A549 (cell line): ENCODE measurements at regions not wholly inside any gene's neighbourhood (a gene's known extent, or its start where the extent isn't known, plus 50 kb on each side); places are given as distances from the start of the nearest gene placed in this dataset.

Experiments
- ATAC-seq, 2 experiments: fragments of 200-7000 bp in 1 of 2; fragments of >200 bp in 1 of 2; cut with Nextera tagmentation in 1 of 2; cut with Tn5 transposase in 1 of 2; 3 replicates each; pipeline versions ENCODE4 v1.8.0 to v1.9.1; 2018 to 2020; ENCODE audit warnings: mild to moderate bottlenecking in 1 of 2, moderate library complexity in 1 of 2
- CTCF ChIA-PET: fragments of 300-600 bp; sonication (Branson Sonifier 250); formaldehyde crosslinking; extraction: SDS; loops from one replicate; lab custom pipeline; 2021; ENCODE audit warnings: antibody characterized with exemption, inconsistent platforms; lab: Yijun Ruan, JAX
- POLR2A ChIA-PET: fragments of 350-600 bp; formaldehyde crosslinking; extraction: SDS; loops from one replicate; lab custom pipeline; 2021; ENCODE audit warnings: antibody characterized with exemption, inconsistent platforms; lab: Yijun Ruan, JAX
- DNase-seq, 2 experiments: peaks; one replicate each; pipeline versions ENCODE4 v3.0.0 to v3.0.0-alpha.2; 2011 to 2016; ENCODE audit warnings: low read depth in 1 of 2, low spot score in 1 of 2
- FAIRE-seq: peaks from 2 replicates; lab custom pipeline; 2011; peaks lifted over from hg19 to GRCh38; lab: Jason Lieb, UNC
- H3K27ac ChIP-seq, 2 experiments: fragments of >200 bp; sonication (Bioruptor Twin); formaldehyde crosslinking; 3 replicates each; pipeline ENCODE4 v1.5.1; 2016 to 2017
- H3K4me1 ChIP-seq: fragments of >200 bp; sonication (Bioruptor Twin); formaldehyde crosslinking; 3 replicates; pipeline ENCODE4 v1.6.1; 2016
- H3K4me2 ChIP-seq: fragments of >200 bp; sonication (Bioruptor Twin); formaldehyde crosslinking; 3 replicates; pipeline ENCODE4 v1.6.1; 2016
- H3K4me3 ChIP-seq: fragments of >200 bp; sonication (Bioruptor Twin); formaldehyde crosslinking; 3 replicates; pipeline ENCODE4 v1.5.1; 2016
- H3K9me3 ChIP-seq: fragments of >200 bp; sonication (Bioruptor Twin); formaldehyde crosslinking; 3 replicates; pipeline ENCODE4 v1.6.1; 2016
- BCL3 ChIP-seq: fragments of >200 bp; sonication (Bioruptor Twin); formaldehyde crosslinking; IDR thresholded peaks from 3 replicates; pipeline ENCODE4 v1.6.1; 2016
- CEBPB ChIP-seq, 2 experiments: fragments of >200 bp in 1 of 2; sonication (Bioruptor Twin) in 1 of 2; formaldehyde crosslinking in 1 of 2; IDR thresholded peaks; 2 replicates each; pipeline ENCODE4 v1.6.1; 2012 to 2016
- CTCF ChIP-seq: fragments of >200 bp; sonication (Bioruptor Twin); formaldehyde crosslinking; IDR thresholded peaks from 3 replicates; pipeline ENCODE4 v1.5.1; 2016
- E2F6 ChIP-seq: IDR thresholded peaks from 2 replicates; pipeline ENCODE4 v1.6.1; 2012; ENCODE audit warnings: low read depth, borderline replicate concordance
- EHMT2 ChIP-seq: fragments of 200-600 bp; sonication (generic); IDR thresholded peaks from 2 replicates; pipeline ENCODE4 v1.6.1; 2016; ENCODE audit warnings: antibody characterized with exemption, low read depth, mild to moderate bottlenecking, moderate library complexity
- ESRRA ChIP-seq: fragments of 150-350 bp; IDR thresholded peaks from 2 replicates; pipeline ENCODE4 v1.6.1; 2014; ENCODE audit warnings: mild to moderate bottlenecking, low read length, borderline replicate concordance
- FOSB ChIP-seq: fragments of 250-450 bp; sonication (Bioruptor Pico); IDR thresholded peaks from 2 replicates; pipeline ENCODE4 v1.5.0; 2020; ENCODE audit warnings: mild to moderate bottlenecking, moderate library complexity
- FOXS1 ChIP-seq: fragments of 250-450 bp; sonication (Bioruptor Pico); IDR thresholded peaks from 2 replicates; pipeline ENCODE4 v1.5.0; 2020; ENCODE audit warnings: mild to moderate bottlenecking, moderate library complexity
- GATA3 ChIP-seq: IDR thresholded peaks from 2 replicates; pipeline ENCODE4 v1.6.1; 2012; ENCODE audit warnings: borderline replicate concordance
- HEYL ChIP-seq: fragments of 250-450 bp; sonication (Bioruptor Pico); IDR thresholded peaks from 2 replicates; pipeline ENCODE4 v1.8.0; 2021; ENCODE audit warnings: mild to moderate bottlenecking, moderate library complexity
- HMGXB4 ChIP-seq: fragments of 250-450 bp; sonication (Bioruptor Pico); IDR thresholded peaks from 2 replicates; pipeline ENCODE4 v1.5.0; 2021; ENCODE audit warnings: mild to moderate bottlenecking, moderate library complexity, borderline replicate concordance
- HOXA7 ChIP-seq: fragments of 250-450 bp; sonication (Bioruptor Pico); IDR thresholded peaks from 2 replicates; pipeline ENCODE4 v1.5.0; 2020; ENCODE audit warnings: mild to moderate bottlenecking, moderate library complexity
- JUN ChIP-seq, 2 experiments: fragments of >200 bp; sonication (Bioruptor Twin); formaldehyde crosslinking; IDR thresholded peaks; 2 replicates in 1 of 2; 3 replicates in 1 of 2; pipeline ENCODE4 v1.6.1; 2016 to 2017
- JUNB ChIP-seq: fragments of >200 bp; sonication (Bioruptor Twin); formaldehyde crosslinking; IDR thresholded peaks from 2 replicates; pipeline ENCODE4 v1.6.1; 2016
- KDM1A ChIP-seq: fragments of 200-600 bp; sonication (generic); IDR thresholded peaks from 2 replicates; pipeline ENCODE4 v1.6.1; 2016; ENCODE audit warnings: low read depth, mild to moderate bottlenecking
- KDM5A ChIP-seq: fragments of 200-600 bp; sonication (generic); IDR thresholded peaks from 2 replicates; pipeline ENCODE4 v1.6.1; 2016; ENCODE audit warnings: antibody characterized with exemption, mild to moderate bottlenecking
- MAX ChIP-seq: IDR thresholded peaks from 2 replicates; pipeline ENCODE4 v1.6.1; 2012
- MAZ ChIP-seq: fragments of 150-350 bp; IDR thresholded peaks from 2 replicates; pipeline ENCODE4 v1.6.1; 2014; ENCODE audit warnings: antibody characterized with exemption, low read depth, low read length, borderline replicate concordance
- NFE2L2 ChIP-seq: fragments of 150-350 bp; conservative IDR thresholded peaks from 2 replicates; pipeline ENCODE4 v1.6.1; 2014; ENCODE audit warnings: low read length
- RARB ChIP-seq: fragments of 250-450 bp; sonication (Bioruptor Pico); IDR thresholded peaks from 2 replicates; pipeline ENCODE4 v1.8.0; 2021; ENCODE audit warnings: mild to moderate bottlenecking, moderate library complexity
- REST ChIP-seq: fragments of 200-600 bp; sonication (generic); IDR thresholded peaks from 2 replicates; pipeline ENCODE4 v1.6.1; 2016; ENCODE audit warnings: antibody characterized with exemption, mild to moderate bottlenecking, moderate library complexity
- SMC3 ChIP-seq: fragments of >200 bp; sonication (Bioruptor Twin); formaldehyde crosslinking; IDR thresholded peaks from 3 replicates; pipeline ENCODE4 v1.6.1; 2018; ENCODE audit warnings: inconsistent platforms
- TFCP2L1 ChIP-seq: fragments of 250-450 bp; sonication (Bioruptor Pico); IDR thresholded peaks from 2 replicates; pipeline ENCODE4 v1.5.0; 2021; ENCODE audit warnings: mild to moderate bottlenecking
- TP53 ChIP-seq: fragments of 250-450 bp; sonication (Bioruptor Pico); IDR thresholded peaks from 2 replicates; pipeline ENCODE4 v1.5.0; 2021; ENCODE audit warnings: mild to moderate bottlenecking, moderate library complexity
- WGBS: methylation state at CpG from one replicate; pipeline ENCODE4 v1.1.6; 2017; ENCODE audit errors: missing lambda C conversion rate; 5-methylcytosine and 5-hydroxymethylcytosine counted together

GRCh38 chr12:94062796-94063635, 85.4 kb upstream of the PLXNC1 start:
- H3K4me3 ChIP-seq, result no peak overlapping the region
- FAIRE-seq (no peak), ATAC-seq (no peak), DNase-seq (no peak)
- H3K4me1 ChIP-seq, result no peaks in the 10 kb centered on the region
- H3K27ac ChIP-seq, result no peak overlapping the region
- H3K4me2 ChIP-seq, result no peak overlapping the region
- ChIA-PET CTCF (interaction anchor here (1.2 to 2.7 kb wide), 2 partner anchors 39 to 296 kb away, joined by 4 to 7 read pairs; no protein-coding TSS in a partner anchor), POLR2A (no interaction called here)
- 16% methylated on average over 4 of the region's 4 CpGs for WGBS
- TF ChIP-seq JUNB (no peak), HOXA7 (no peak), MAZ (no peak), CEBPB (IDR thresholded peaks at IDR 0.05) (no peak), EHMT2 (no peak), KDM1A (no peak), FOSB (CRISPR knock-in tag) (no peak), BCL3 (no peak), NFE2L2 (no peak), REST (no peak)
- H3K9me3 ChIP-seq, result peaks cover 6% of the 10 kb centered on the region; the same call in 1 of the 3 replicates

GRCh38 chr12:94070520-94070919, 77.9 kb upstream of the PLXNC1 start:
- POLR2A ChIA-PET, result no interaction called here
- CTCF ChIA-PET, result interaction anchor here (0.6 to 12.7 kb wide), 2 partner anchors 31 to 109 kb away, joined by 3 to 103 read pairs; no protein-coding TSS in a partner anchor
- WGBS, result 55% methylated on average over 5 of the region's 5 CpGs
- ATAC-seq (peak in 1 of 2 experiments; percentile 39; a peak in 1 of 6 replicates), DNase-seq (no peak), FAIRE-seq (no peak)
- 0 out of 3 replicates have a peak, but pooled peaks cover 3% of the 10 kb centered on the region for H3K4me1 ChIP-seq
- H3K27ac ChIP-seq, result no peak overlapping the region
- TF ChIP-seq SMC3, result no peak
- TF ChIP-seq MAX, result no peak
- H3K4me2 ChIP-seq, result no peak overlapping the region
- no peak overlapping the region for H3K4me3 ChIP-seq
- no peaks in the 10 kb centered on the region; the same call in 2 of the 3 replicates for H3K9me3 ChIP-seq

GRCh38 chr12:94071258-94071657, 77.1 kb upstream of the PLXNC1 start:
- Histone ChIP-seq H3K4me3 (no peak overlapping the region), H3K27ac (no peak overlapping the region), H3K4me1 (0 out of 3 replicates have a peak, but pooled peaks cover 3% of the 10 kb centered on the region), H3K4me2 (no peak overlapping the region), H3K9me3 (no peaks in the 10 kb centered on the region; the same call in 2 of the 3 replicates)
- ChIA-PET POLR2A (no interaction called here), CTCF (interaction anchor here (12.7 kb wide), 1 partner anchor 30 kb away, joined by 103 read pairs; no protein-coding TSS in a partner anchor)
- no peak for FAIRE-seq
- no peak for DNase-seq
- WGBS, result 41% methylated on average over 2 of the region's 2 CpGs
- ATAC-seq, result no peak
- TF ChIP-seq KDM5A (no peak), RARB (no peak), CTCF (no peak), GATA3 (no peak), HEYL (CRISPR knock-in tag) (no peak), TP53 (CRISPR knock-in tag) (no peak), FOXS1 (no peak), CEBPB (IDR thresholded peaks at IDR 0.05) (no peak), JUN (IDR thresholded peaks at IDR 0.05) (no peak), SMC3 (no peak), TFCP2L1 (CRISPR knock-in tag) (no peak), HMGXB4 (CRISPR knock-in tag) (no peak), E2F6 (no peak), ESRRA (no peak)
